GM21529 (cell line): ENCODE measurements at regions not wholly inside any gene's neighbourhood (a gene's known extent, or its start where the extent isn't known, plus 50 kb on each side); places are given as distances from the start of the nearest gene placed in this dataset.

ENCODE experiments used
- ATAC-seq: cut with Tn5 transposase; IDR thresholded peaks from one replicate; pipeline ENCODE4 v1.9.1; 2021; ENCODE audit not compliant: unreplicated experiment

DNA sequence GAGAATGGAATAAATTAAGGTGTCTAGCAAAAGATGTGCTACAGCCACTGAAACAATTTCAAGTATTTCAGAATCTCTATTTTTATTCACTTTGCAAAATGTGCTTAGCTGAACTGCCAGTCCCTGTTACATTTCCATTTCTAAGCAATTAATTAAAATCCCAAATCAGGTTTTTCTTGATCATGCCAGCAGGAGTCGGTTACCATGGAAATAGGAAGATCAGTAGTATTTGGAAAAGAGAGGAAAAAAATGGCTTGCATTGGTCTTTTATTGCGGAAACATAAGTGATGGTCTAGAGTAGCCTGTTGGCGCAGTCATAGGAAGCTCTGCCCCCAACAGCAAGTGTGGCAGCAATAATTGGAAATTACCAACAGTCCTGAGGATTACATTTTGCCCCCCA, 867.1 kb downstream of the GATA3 start:
- ATAC-seq, result no peak

DNA sequence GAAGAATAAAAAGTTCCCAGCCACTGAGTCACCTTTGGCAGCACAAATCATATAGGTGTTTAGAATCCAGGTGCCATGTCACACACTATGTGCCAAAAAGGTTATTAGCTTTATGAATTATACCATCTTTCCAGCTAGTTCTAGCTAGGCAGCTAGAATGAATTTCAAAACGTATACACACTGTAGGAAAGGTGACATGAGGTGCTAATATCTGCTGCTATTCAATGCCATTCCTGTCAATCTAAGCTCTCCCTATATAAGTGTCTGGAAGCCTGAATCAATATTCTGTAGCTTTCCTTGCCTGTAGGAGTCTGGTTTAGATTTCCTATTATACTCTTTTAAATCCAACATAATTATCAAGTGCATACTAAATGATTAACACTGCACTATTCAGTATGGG, 868.6 kb downstream of the GATA3 start:
- ATAC-seq, result no peak

- no peak for ATAC-seq
Measured at GRCh38 chr10:8927705-8928104, 873.2 kb downstream of the GATA3 start.

DNA sequence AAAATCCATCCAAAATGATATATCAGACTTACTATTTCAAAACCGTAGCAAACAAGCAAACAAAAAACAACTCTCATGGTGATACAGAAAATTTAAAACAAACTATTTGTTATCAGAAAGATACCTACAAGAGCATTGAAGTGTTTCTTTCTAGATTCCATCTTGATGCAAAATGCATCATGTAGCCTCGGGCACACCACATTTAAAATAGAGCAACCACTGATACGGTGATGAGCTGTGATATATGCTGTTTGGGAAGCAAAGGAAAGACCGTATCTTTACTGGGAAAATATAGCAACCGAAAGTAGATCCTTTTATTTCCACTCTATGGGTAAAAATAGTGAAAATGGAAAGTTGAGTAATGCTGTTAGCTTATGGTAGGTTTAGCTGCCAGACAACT, 892.0 kb downstream of the GATA3 start:
- no peak for ATAC-seq

GRCh38 chr10:8950978-8951377, 896.5 kb downstream of the GATA3 start:
- ATAC-seq, result no peak

GRCh38 chr10:8951440-8952089, 897.1 kb downstream of the GATA3 start:
- no peak for ATAC-seq

GRCh38 chr10:8956400-8956799, 901.9 kb downstream of the GATA3 start:
- no peak for ATAC-seq

- ATAC-seq, result no peak
Measured at GRCh38 chr10:8962249-8962648, 907.8 kb downstream of the GATA3 start.

GRCh38 chr10:8967061-8967460, 912.6 kb downstream of the GATA3 start:
- ATAC-seq, result no peak

GRCh38 chr10:8969853-8970252, 915.4 kb downstream of the GATA3 start:
- no peak for ATAC-seq

DNA sequence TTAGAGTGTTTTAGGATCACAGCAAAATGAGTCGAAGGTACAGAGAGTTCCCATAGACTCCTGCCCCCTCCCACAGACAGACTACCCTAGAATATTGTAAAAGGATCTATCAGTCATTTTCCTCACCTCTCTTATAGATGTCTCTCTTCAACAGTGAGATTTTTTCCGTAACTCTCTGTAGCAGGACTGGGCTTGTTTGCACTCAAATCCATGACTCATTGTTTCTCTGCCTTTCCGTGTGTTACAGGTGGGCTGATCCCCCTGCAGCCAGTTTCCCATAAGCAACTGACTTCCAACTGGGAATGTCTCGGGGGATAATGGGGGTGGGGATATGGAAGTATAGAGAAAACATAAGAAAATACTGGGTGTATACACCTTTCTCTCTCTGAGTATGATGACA, 921.0 kb downstream of the GATA3 start:
- ATAC-seq, result no peak

DNA sequence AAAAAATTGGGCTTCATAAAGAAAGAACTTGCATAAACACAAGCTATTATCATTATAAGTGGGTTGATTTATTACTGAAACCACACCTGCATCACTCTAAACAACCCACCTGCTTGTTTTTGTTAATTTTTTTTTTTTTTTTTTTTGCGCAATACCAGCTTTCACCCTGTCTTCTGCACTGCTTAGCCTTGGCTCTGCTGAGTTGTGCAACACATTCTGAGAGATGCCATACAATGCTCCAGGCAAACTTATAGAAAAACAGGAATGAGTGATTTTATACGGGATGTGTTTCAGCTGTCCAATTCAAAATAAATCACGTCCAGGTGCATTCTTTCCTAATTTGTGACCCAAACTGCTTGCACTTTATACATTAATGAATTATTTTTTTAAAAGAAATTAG, 923.6 kb downstream of the GATA3 start:
- no peak for ATAC-seq

DNA sequence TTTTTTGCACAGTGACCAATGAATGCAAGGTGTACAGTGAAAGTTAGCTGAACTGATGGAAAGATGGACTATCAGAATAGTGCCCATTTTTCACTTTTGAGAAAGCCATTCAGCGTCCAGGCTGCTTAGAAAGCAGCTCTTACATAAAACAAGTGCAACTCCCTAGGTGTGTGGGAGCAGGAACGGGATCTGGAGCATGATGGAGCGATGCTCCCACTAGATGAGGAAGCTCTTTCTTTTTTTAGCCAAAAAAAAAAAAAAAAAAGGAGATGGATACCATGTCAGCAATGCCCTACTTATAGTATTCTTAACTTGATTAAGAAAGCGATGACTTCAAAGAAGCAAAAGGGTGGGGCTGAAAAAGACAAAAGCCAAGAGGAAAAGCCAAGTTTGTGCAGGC, 925.5 kb downstream of the GATA3 start:
- no peak for ATAC-seq

DNA sequence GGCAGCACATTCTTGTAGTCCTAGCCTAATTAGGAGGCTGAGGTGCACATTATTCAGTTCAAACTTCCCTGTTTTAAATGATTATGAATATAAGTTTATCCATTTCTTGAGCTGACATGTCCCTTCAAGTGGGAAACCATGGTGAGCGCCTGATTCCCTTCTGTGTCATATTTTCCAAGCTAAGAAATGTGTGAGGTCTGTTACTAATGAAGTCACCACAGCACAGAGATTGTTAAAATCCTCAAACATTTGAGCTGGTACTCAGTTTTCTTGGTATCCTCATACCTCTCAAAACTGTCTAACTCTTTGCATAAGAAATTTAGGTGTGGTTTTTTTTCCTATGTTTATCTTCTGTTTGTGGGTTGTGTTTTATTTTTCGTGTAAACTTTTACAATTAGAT, 926.8 kb downstream of the GATA3 start:
- ATAC-seq, result no peak

GRCh38 chr10:8985651-8986050, 931.2 kb downstream of the GATA3 start:
- no peak for ATAC-seq

DNA sequence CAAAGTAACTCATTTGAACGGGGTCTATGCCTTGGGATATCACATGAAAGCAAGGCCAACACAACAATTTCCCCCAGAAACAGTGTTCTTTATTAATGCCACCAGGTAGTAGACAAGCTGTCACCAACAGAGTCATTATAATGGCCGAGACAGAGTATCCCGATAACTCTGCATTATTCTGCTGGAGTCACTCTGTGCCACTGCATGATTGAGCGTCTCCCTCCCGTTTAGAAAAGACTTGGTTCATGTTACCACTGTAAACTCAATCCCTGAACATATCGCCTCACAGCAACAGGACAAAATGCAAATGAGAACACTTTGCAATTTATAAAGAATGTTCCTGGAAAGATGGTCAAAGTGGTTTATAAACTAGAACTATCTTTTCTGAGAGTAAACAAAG, 932.5 kb downstream of the GATA3 start:
- no peak for ATAC-seq

GRCh38 chr10:8987712-8988111, 933.2 kb downstream of the GATA3 start:
- ATAC-seq, result no peak

DNA sequence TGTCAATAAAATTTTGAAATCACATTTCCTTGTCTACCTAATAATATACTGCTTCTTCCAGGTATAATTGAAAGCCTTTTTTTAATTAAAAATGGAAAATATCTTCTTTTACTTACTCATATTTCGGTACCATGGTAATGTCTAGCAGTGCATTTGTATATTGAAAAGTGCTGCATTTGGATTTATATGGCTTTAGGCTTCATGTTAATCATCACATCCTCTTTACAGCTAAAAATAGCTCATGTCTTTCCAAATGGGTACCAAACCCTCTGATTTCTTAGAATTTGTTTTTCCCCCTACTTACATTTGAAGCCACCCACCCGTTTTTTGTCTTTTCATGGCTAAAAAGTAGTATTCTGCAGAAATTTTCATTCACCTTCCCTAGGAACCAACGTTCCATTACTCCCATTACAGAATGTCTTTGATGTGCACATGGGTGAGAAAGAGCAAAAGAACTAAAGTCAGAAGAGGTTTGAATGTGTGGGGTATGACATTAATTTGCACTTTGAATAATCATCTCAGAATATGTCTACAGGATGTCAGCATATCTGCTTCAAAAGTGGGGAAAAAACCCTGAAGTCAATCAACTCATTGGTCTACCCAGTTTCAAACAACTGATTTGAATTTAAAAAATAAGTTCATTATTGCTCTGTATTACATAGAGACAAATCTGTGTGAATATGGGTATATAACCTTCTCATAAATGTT, 935.9 kb downstream of the GATA3 start:
- ATAC-seq, result no peak

DNA sequence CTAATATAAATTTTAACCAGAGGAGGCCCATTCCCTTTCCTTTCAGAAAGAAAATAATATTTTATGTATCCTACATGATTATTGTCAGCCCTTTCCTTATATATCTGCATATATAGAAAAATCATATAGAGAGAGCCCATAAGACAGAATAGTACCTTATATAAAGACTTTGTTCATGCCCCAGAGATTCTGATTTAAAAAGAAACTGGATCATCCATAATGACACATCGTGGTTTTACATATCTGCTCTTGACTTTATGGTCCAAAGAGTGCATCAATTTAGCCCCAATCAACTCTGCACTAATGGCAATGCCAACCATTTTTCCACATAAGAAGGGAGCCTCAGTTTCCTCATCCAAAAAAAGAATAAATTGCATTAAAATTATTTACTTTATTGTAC, 937.5 kb downstream of the GATA3 start:
- no peak for ATAC-seq

DNA sequence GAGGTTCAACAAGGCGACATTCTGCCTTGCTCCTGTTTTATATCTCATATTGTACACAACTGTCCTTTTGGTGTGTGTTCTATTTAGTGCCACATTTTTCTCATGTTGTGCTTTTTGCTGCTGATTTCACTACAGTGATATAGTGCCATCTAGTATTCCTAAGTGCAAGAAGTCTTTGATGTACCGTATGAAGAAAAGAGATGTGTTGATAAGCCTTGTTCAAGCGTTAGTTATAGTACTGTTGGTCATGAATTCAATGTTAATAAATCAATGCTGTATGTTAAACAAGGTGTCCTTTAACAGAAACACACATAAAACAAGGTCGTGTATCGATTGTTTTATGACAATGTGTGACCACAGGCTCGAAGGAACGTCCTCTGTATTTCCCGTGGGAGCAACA, 939.4 kb downstream of the GATA3 start:
- no peak for ATAC-seq

GRCh38 chr10:8998751-8999150, 944.3 kb downstream of the GATA3 start:
- ATAC-seq, result no peak

DNA sequence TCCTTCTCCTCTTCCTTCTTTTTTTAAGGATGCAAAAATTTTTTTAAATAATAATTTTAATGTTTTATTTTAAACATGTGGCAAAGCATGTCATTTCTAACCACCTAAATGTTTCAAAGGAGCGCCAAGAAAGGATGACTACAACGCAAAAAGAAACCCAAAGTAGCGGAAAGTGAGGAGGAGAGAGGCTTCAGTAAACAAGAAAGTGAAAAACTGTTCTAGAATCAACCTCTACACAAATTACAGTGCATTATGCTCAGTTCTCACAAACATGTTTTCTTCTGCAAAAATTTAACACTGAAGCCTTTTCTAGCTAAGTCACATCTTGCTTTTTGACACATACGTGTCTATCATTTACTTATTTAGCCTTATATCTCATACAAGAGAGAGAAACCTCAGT, 948.6 kb downstream of the GATA3 start:
- ATAC-seq, result no peak

GRCh38 chr10:9004736-9005135, 950.2 kb downstream of the GATA3 start:
- ATAC-seq, result no peak
